GM15510 (cell line): ENCODE measurements at regions not wholly inside any gene's neighbourhood (a gene's known extent, or its start where the extent isn't known, plus 50 kb on each side); places are given as distances from the start of the nearest gene placed in this dataset.

Source experiments
- POLR2A ChIP-seq: IDR thresholded peaks from 3 replicates; pipeline ENCODE4 v1.6.1; 2011; ENCODE audit warnings: borderline replicate concordance; ENCODE audit not compliant: insufficient read length; ENCODE audit errors: extremely low read depth

GRCh38 chr16:85359147-85359822 lies 247.0 kb upstream of the CIBAR2 start:
- no peak for TF ChIP-seq POLR2A

GRCh38 chr16:85360323-85361277 lies 248.3 kb upstream of the CIBAR2 start:
- TF ChIP-seq POLR2A, result no peak

- TF ChIP-seq POLR2A, result no peak
These were observed 249.3 kb upstream of the CIBAR2 start for GRCh38 chr16:85361441-85362118.

- TF ChIP-seq POLR2A, result no peak
These were observed 250.2 kb upstream of the CIBAR2 start for GRCh38 chr16:85362443-85362842.

- no peak for TF ChIP-seq POLR2A
These were observed 249.7 kb upstream of the GSE1 start for GRCh38 chr16:85363427-85363826.

GRCh38 chr16:85363881-85364280 lies 249.2 kb upstream of the GSE1 start:
- no peak for TF ChIP-seq POLR2A

GRCh38 chr16:85364323-85365040 lies 248.6 kb upstream of the GSE1 start:
- no peak for TF ChIP-seq POLR2A

GRCh38 chr16:85365120-85365519 lies 248.0 kb upstream of the GSE1 start:
- no peak for TF ChIP-seq POLR2A

GRCh38 chr16:85366031-85366763 lies 246.9 kb upstream of the GSE1 start:
- no peak for TF ChIP-seq POLR2A

- TF ChIP-seq POLR2A, result no peak
These were observed 245.6 kb upstream of the GSE1 start for GRCh38 chr16:85367485-85367884.

- no peak for TF ChIP-seq POLR2A
These were observed 244.1 kb upstream of the GSE1 start for GRCh38 chr16:85369060-85369459.

- no peak for TF ChIP-seq POLR2A
These were observed 243.2 kb upstream of the GSE1 start for GRCh38 chr16:85369741-85370528.

- no peak for TF ChIP-seq POLR2A
These were observed 242.6 kb upstream of the GSE1 start for GRCh38 chr16:85370543-85370880.
